OCI-LY7 (cell line): ENCODE measurements at regions not wholly inside any gene's neighbourhood (a gene's known extent, or its start where the extent isn't known, plus 50 kb on each side); places are given as distances from the start of the nearest gene placed in this dataset.

ENCODE experiments used
- CTCF ChIP-seq: fragments of 200-600 bp; sonication (generic); conservative IDR thresholded peaks from 2 replicates; pipeline ENCODE4 v1.5.1; 2014; ENCODE audit warnings: mild to moderate bottlenecking, antibody characterized with exemption, low read length, moderate library complexity, mixed read lengths
- EZH2phosphoT487 ChIP-seq: fragments of 200-600 bp; sonication (generic); IDR thresholded peaks from 2 replicates; pipeline ENCODE4 v1.6.1; 2018; ENCODE audit warnings: low read depth, borderline replicate concordance, mild to moderate bottlenecking, mixed run types, antibody characterized with exemption, low read length, moderate library complexity, mixed read lengths

DNA sequence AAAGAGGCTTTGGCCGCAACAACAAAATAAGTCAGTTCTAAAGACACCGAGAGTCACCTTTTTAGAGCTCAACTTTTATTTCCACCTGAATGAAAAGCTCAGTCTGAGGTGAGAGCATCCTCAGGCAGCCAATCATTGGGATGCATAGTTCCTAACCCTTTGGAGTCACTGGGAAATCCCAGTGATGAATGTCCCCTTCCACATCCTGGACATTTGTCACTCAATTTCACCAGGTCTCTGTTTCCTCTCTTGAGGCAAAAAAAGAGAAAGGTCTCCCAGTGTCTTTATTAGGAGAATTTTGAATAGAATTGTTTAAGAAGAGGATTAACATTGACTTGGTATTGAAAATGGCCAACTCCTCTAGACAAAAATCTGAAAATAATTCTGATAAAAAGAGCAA, 137.5 kb upstream of the SPRED1 start:
- TF ChIP-seq EZH2phosphoT487 = no peak
- no peak for TF ChIP-seq CTCF
